HEK293 (cell line): ENCODE measurements at regions not wholly inside any gene's neighbourhood (a gene's known extent, or its start where the extent isn't known, plus 50 kb on each side); places are given as distances from the start of the nearest gene placed in this dataset.

Experiments used
- CTCF ChIA-PET: fragments of 350-600 bp; formaldehyde crosslinking; extraction: SDS; loops from one replicate; lab custom pipeline; 2021; ENCODE audit warnings: antibody characterized with exemption; lab: Yijun Ruan, JAX
- POLR2A ChIA-PET: fragments of 300-600 bp; formaldehyde crosslinking; extraction: SDS; loops from one replicate; lab custom pipeline; 2020; ENCODE audit warnings: antibody characterized with exemption, inconsistent platforms; lab: Yijun Ruan, JAX
- H3K27ac ChIP-seq: fragments of 200-500 bp; sonication (Bioruptor generic); 2 replicates; pipeline ENCODE4 v1.5.1; 2014; ENCODE audit warnings: low read depth, low read length, control low read depth, inconsistent platforms; ENCODE audit errors: extremely low read depth
- H3K36me3 ChIP-seq, 2 experiments: fragments of 200-500 bp in 1 of 2; sonication (Bioruptor generic) in 1 of 2; 1 replicate in 1 of 2; 2 replicates in 1 of 2; pipeline ENCODE4 v1.5.1; 2014 to 2017; ENCODE audit warnings: inconsistent platforms in 2 of 2, low read length in 2 of 2; ENCODE audit not compliant: control insufficient read depth in 2 of 2, insufficient read depth in 1 of 2
- H3K4me1 ChIP-seq: fragments of 200-500 bp; sonication (Bioruptor generic); 2 replicates; pipeline ENCODE4 v1.5.1; 2014; ENCODE audit warnings: mild to moderate bottlenecking, low read length, inconsistent platforms; ENCODE audit not compliant: control insufficient read depth, insufficient read depth
- H3K4me3 ChIP-seq: 2 replicates; pipeline ENCODE4 v1.5.1; 2011; ENCODE audit warnings: low read depth, mild to moderate bottlenecking, control low read depth, low read length, moderate library complexity
- H3K9me3 ChIP-seq: fragments of 200-500 bp; sonication (Bioruptor generic); 2 replicates; pipeline ENCODE4 v1.5.1; 2014; ENCODE audit warnings: low read depth, low read length, inconsistent platforms; ENCODE audit not compliant: control insufficient read depth, insufficient read depth
- EGR2 ChIP-seq: fragments of 450-650 bp; formaldehyde crosslinking; IDR thresholded peaks from 2 replicates; pipeline ENCODE4 v1.5.1; 2016; ENCODE audit warnings: low read depth, missing biosample characterization, missing genetic modification characterization
- FEZF1 ChIP-seq: fragments of 450-650 bp; formaldehyde crosslinking; IDR thresholded peaks from 2 replicates; pipeline ENCODE4 v1.5.1; 2016; ENCODE audit warnings: missing biosample characterization, missing genetic modification characterization
- GFI1B ChIP-seq: fragments of 450-650 bp; formaldehyde crosslinking; IDR thresholded peaks from 2 replicates; pipeline ENCODE4 v1.5.1; 2016; ENCODE audit warnings: missing biosample characterization, missing genetic modification characterization
- HOXC10 ChIP-seq: sonication (generic); formaldehyde crosslinking; IDR thresholded peaks from 2 replicates; pipeline ENCODE4 v1.8.1; 2023; ENCODE audit warnings: mild to moderate bottlenecking, missing genetic modification reagents
- MZF1 ChIP-seq: fragments of 450-650 bp; formaldehyde crosslinking; IDR thresholded peaks from 2 replicates; pipeline ENCODE4 v1.5.1; 2017; ENCODE audit warnings: missing biosample characterization, missing genetic modification characterization, borderline replicate concordance
- OSR2 ChIP-seq: fragments of 450-650 bp; formaldehyde crosslinking; IDR thresholded peaks from 2 replicates; pipeline ENCODE4 v1.5.1; 2016; ENCODE audit warnings: missing biosample characterization, missing genetic modification characterization
- PRDM6 ChIP-seq: fragments of 450-650 bp; formaldehyde crosslinking; IDR thresholded peaks from 2 replicates; pipeline ENCODE4 v1.5.1; 2017; ENCODE audit warnings: missing biosample characterization, missing genetic modification characterization
- SP7 ChIP-seq: fragments of 450-650 bp; formaldehyde crosslinking; IDR thresholded peaks from 2 replicates; pipeline ENCODE4 v1.5.1; 2016; ENCODE audit warnings: missing biosample characterization, missing genetic modification characterization
- ZNF274 ChIP-seq, 2 experiments: fragments of 200-500 bp in 1 of 2; fragments of 450-650 bp in 1 of 2; sonication (Bioruptor generic) in 1 of 2; formaldehyde crosslinking in 1 of 2; IDR thresholded peaks; 2 replicates each; pipeline versions ENCODE4 v1.5.1 to v1.6.1; 2014 to 2016; ENCODE audit warnings: borderline replicate concordance in 1 of 2, inconsistent platforms in 1 of 2, low read length in 1 of 2, missing biosample characterization in 1 of 2, missing genetic modification characterization in 1 of 2
- ZNF280C ChIP-seq: fragments of 450-650 bp; formaldehyde crosslinking; IDR thresholded peaks from 2 replicates; pipeline ENCODE4 v1.5.1; 2016; ENCODE audit warnings: missing biosample characterization, missing genetic modification characterization
- ZNF366 ChIP-seq: fragments of 450-650 bp; formaldehyde crosslinking; conservative IDR thresholded peaks from 2 replicates; pipeline ENCODE4 v1.5.1; 2016; ENCODE audit warnings: missing biosample characterization, missing genetic modification characterization
- ZNF423 ChIP-seq: fragments of 450-650 bp; formaldehyde crosslinking; IDR thresholded peaks from 2 replicates; pipeline ENCODE4 v1.5.1; 2016; ENCODE audit warnings: missing biosample characterization, missing genetic modification characterization
- ZNF426 ChIP-seq: fragments of 450-650 bp; formaldehyde crosslinking; IDR thresholded peaks from 2 replicates; pipeline ENCODE4 v1.5.1; 2017; ENCODE audit warnings: missing biosample characterization, missing genetic modification characterization, mild to moderate bottlenecking, inconsistent platforms, moderate library complexity
- ZNF561 ChIP-seq: fragments of 450-650 bp; IDR thresholded peaks from 2 replicates; pipeline ENCODE4 v1.5.1; 2018; ENCODE audit warnings: missing biosample characterization, missing genetic modification characterization, borderline replicate concordance
- ZNF596 ChIP-seq: fragments of 450-650 bp; IDR thresholded peaks from 2 replicates; pipeline ENCODE4 v1.5.0; 2018; ENCODE audit warnings: missing biosample characterization, mild to moderate bottlenecking, missing genetic modification characterization, moderate library complexity
- ZNF624 ChIP-seq: fragments of 450-650 bp; formaldehyde crosslinking; IDR thresholded peaks from 2 replicates; pipeline ENCODE4 v1.5.1; 2017; ENCODE audit warnings: missing biosample characterization, missing genetic modification characterization
- ZNF629 ChIP-seq: fragments of 450-650 bp; formaldehyde crosslinking; IDR thresholded peaks from 2 replicates; pipeline ENCODE4 v1.5.1; 2017; ENCODE audit warnings: missing biosample characterization, missing genetic modification characterization
- ZNF670 ChIP-seq: fragments of 450-650 bp; formaldehyde crosslinking; IDR thresholded peaks from 2 replicates; pipeline ENCODE4 v1.5.1; 2016; ENCODE audit warnings: missing biosample characterization, missing genetic modification characterization, low read depth
- ZNF785 ChIP-seq: fragments of 450-650 bp; formaldehyde crosslinking; IDR thresholded peaks from 2 replicates; pipeline ENCODE4 v1.5.1; 2016; ENCODE audit warnings: missing biosample characterization, missing genetic modification characterization
- ZNF791 ChIP-seq: fragments of 450-650 bp; formaldehyde crosslinking; IDR thresholded peaks from 2 replicates; pipeline ENCODE4 v1.5.1; 2016; ENCODE audit warnings: missing biosample characterization, missing genetic modification characterization
- TF ChIP-seq, protein P1 (sequence below): fragments of 450-650 bp; formaldehyde crosslinking; IDR thresholded peaks from 2 replicates; pipeline ENCODE4 v1.5.1; 2017; ENCODE audit warnings: missing biosample characterization, missing genetic modification characterization
- TF ChIP-seq, protein P2 (sequence below): IDR thresholded peaks from 2 replicates; pipeline ENCODE4 v1.6.1; 2011; ENCODE audit warnings: mild to moderate bottlenecking, low read depth, low read length, borderline replicate concordance
- TF ChIP-seq, protein P3 (sequence below): fragments of 450-650 bp; formaldehyde crosslinking; IDR thresholded peaks from 2 replicates; pipeline ENCODE4 v1.5.1; 2016; ENCODE audit warnings: missing biosample characterization, missing genetic modification characterization, low read depth
- TF ChIP-seq, protein P4 (sequence below): fragments of 450-650 bp; formaldehyde crosslinking; IDR thresholded peaks from 2 replicates; pipeline ENCODE4 v1.5.1; 2016; ENCODE audit warnings: missing biosample characterization, missing genetic modification characterization

- TF ChIP-seq, protein P1, sequence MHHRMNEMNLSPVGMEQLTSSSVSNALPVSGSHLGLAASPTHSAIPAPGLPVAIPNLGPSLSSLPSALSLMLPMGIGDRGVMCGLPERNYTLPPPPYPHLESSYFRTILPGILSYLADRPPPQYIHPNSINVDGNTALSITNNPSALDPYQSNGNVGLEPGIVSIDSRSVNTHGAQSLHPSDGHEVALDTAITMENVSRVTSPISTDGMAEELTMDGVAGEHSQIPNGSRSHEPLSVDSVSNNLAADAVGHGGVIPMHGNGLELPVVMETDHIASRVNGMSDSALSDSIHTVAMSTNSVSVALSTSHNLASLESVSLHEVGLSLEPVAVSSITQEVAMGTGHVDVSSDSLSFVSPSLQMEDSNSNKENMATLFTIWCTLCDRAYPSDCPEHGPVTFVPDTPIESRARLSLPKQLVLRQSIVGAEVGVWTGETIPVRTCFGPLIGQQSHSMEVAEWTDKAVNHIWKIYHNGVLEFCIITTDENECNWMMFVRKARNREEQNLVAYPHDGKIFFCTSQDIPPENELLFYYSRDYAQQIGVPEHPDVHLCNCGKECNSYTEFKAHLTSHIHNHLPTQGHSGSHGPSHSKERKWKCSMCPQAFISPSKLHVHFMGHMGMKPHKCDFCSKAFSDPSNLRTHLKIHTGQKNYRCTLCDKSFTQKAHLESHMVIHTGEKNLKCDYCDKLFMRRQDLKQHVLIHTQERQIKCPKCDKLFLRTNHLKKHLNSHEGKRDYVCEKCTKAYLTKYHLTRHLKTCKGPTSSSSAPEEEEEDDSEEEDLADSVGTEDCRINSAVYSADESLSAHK: peak; percentile 72
- peak; percentile 45; the same call in 1 of the 2 replicates for TF ChIP-seq PRDM6
- TF ChIP-seq ZNF785 (tag by site-specific recombination): no peak
- no peak for TF ChIP-seq ZNF274 (IDR thresholded peaks at IDR 0.05; ENCODE audit: low read length)
- no peak for TF ChIP-seq ZNF274 (tag by site-specific recombination; IDR thresholded peaks at IDR 0.05; ENCODE audit: borderline replicate concordance)
- TF ChIP-seq ZNF280C: no peak
- TF ChIP-seq ZNF561: no peak
- TF ChIP-seq FEZF1 (tag by site-specific recombination): peak; percentile 85
Measured at GRCh38 chr13:74316547-74316946, 182.3 kb upstream of the KLF12 start (continued).

- H3K9me3 ChIP-seq: no peaks in the 10 kb centered on the region
- H3K4me3 ChIP-seq: no peak overlapping the region
- CTCF ChIA-PET: interaction anchor here (0.5 to 1.0 kb wide), 3 partner anchors 20 to 355 kb away, joined by 3 to 4 read pairs (median 3); no protein-coding TSS in a partner anchor
- POLR2A ChIA-PET: interaction anchor here (1.5 kb wide), 1 partner anchor 24 kb away, joined by 3 read pairs; no protein-coding TSS in a partner anchor
- no peaks in the 10 kb centered on the region for H3K36me3 ChIP-seq
- H3K27ac ChIP-seq: no peak overlapping the region
- H3K4me1 ChIP-seq: no peaks in the 10 kb centered on the region
- no peak for TF ChIP-seq EGR2
- no peak for TF ChIP-seq ZNF596 (tag by site-specific recombination)
- no peak for TF ChIP-seq ZNF670 (tag by site-specific recombination)
- no peak for TF ChIP-seq ZNF426
- 0 out of 2 replicates have a peak, but pooled peaks have one; percentile 10 for TF ChIP-seq ZNF366 (tag by site-specific recombination)
- TF ChIP-seq, protein P2, sequence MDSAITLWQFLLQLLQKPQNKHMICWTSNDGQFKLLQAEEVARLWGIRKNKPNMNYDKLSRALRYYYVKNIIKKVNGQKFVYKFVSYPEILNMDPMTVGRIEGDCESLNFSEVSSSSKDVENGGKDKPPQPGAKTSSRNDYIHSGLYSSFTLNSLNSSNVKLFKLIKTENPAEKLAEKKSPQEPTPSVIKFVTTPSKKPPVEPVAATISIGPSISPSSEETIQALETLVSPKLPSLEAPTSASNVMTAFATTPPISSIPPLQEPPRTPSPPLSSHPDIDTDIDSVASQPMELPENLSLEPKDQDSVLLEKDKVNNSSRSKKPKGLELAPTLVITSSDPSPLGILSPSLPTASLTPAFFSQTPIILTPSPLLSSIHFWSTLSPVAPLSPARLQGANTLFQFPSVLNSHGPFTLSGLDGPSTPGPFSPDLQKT: no peak
- no peak for TF ChIP-seq ZNF624 (tag by site-specific recombination)
- TF ChIP-seq, protein P3, sequence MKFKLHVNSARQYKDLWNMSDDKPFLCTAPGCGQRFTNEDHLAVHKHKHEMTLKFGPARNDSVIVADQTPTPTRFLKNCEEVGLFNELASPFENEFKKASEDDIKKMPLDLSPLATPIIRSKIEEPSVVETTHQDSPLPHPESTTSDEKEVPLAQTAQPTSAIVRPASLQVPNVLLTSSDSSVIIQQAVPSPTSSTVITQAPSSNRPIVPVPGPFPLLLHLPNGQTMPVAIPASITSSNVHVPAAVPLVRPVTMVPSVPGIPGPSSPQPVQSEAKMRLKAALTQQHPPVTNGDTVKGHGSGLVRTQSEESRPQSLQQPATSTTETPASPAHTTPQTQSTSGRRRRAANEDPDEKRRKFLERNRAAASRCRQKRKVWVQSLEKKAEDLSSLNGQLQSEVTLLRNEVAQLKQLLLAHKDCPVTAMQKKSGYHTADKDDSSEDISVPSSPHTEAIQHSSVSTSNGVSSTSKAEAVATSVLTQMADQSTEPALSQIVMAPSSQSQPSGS (tag by site-specific recombination): no peak
- TF ChIP-seq GFI1B (tag by site-specific recombination): peak; percentile 80
- peak; percentile 82 for TF ChIP-seq OSR2 (tag by site-specific recombination)
- no peak for TF ChIP-seq HOXC10 (CRISPR knock-in tag)
- TF ChIP-seq ZNF785 (tag by site-specific recombination): no peak
- no peak for TF ChIP-seq MZF1
- no peak for TF ChIP-seq ZNF629 (tag by site-specific recombination)
- no peak for TF ChIP-seq ZNF423 (tag by site-specific recombination)
- TF ChIP-seq, protein P4, sequence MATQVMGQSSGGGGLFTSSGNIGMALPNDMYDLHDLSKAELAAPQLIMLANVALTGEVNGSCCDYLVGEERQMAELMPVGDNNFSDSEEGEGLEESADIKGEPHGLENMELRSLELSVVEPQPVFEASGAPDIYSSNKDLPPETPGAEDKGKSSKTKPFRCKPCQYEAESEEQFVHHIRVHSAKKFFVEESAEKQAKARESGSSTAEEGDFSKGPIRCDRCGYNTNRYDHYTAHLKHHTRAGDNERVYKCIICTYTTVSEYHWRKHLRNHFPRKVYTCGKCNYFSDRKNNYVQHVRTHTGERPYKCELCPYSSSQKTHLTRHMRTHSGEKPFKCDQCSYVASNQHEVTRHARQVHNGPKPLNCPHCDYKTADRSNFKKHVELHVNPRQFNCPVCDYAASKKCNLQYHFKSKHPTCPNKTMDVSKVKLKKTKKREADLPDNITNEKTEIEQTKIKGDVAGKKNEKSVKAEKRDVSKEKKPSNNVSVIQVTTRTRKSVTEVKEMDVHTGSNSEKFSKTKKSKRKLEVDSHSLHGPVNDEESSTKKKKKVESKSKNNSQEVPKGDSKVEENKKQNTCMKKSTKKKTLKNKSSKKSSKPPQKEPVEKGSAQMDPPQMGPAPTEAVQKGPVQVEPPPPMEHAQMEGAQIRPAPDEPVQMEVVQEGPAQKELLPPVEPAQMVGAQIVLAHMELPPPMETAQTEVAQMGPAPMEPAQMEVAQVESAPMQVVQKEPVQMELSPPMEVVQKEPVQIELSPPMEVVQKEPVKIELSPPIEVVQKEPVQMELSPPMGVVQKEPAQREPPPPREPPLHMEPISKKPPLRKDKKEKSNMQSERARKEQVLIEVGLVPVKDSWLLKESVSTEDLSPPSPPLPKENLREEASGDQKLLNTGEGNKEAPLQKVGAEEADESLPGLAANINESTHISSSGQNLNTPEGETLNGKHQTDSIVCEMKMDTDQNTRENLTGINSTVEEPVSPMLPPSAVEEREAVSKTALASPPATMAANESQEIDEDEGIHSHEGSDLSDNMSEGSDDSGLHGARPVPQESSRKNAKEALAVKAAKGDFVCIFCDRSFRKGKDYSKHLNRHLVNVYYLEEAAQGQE (tag by site-specific recombination): no peak
- TF ChIP-seq ZNF791 (tag by site-specific recombination): no peak
- peak; percentile 68 for TF ChIP-seq SP7 (tag by site-specific recombination)
Measured at GRCh38 chr13:74306496-74306895, 172.3 kb upstream of the KLF12 start.
